CD4-positive, alpha-beta T cell treated with Interleukin-15 for 4 hours (primary cell): ENCODE measurements at regions not wholly inside any gene's neighbourhood (a gene's known extent, or its start where the extent isn't known, plus 50 kb on each side); places are given as distances from the start of the nearest gene placed in this dataset.

Experiments used
- DNase-seq: peaks from one replicate; pipeline ENCODE4 v3.0.0-alpha.2; 2020; ENCODE audit warnings: low spot score

DNA sequence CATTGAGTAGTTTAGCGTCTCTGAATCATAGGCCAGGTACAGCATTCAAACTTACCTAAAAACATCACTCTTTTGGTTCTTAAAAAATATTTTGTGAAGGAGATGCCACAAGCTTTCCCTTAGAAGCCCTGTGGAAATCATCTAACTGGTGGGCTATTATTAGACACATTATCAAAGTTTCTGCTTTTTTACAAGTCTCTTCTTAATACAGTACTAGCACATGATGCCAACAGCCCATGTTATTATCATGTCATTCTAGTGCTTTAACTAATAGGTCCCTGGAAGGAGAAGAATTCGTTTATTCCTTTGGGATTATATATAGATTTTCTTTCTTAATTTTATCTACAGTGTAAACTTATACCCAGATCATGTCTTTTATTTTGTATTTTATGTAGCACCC, 146.0 kb upstream of the PTPRK start:
- no peak for DNase-seq

DNA sequence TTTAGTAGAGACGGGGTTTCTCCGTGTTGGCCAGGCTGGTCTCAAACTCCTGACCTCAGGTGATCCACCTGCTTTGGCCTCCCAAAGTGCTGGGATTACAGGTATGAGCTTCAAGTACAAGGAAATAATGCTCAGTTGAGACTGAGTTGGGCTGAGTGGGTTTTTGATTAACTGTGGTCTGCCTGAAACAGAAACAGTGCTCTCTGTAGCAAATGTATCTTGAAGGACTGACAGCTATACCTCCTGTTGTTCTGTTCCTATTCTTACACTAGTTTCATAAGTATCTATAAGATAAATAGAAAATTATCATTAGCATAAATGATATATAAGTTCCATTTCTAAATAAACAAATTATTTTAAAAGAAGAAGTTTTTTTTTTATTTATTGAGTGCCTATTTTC, 142.8 kb upstream of the PTPRK start:
- DNase-seq: no peak

DNA sequence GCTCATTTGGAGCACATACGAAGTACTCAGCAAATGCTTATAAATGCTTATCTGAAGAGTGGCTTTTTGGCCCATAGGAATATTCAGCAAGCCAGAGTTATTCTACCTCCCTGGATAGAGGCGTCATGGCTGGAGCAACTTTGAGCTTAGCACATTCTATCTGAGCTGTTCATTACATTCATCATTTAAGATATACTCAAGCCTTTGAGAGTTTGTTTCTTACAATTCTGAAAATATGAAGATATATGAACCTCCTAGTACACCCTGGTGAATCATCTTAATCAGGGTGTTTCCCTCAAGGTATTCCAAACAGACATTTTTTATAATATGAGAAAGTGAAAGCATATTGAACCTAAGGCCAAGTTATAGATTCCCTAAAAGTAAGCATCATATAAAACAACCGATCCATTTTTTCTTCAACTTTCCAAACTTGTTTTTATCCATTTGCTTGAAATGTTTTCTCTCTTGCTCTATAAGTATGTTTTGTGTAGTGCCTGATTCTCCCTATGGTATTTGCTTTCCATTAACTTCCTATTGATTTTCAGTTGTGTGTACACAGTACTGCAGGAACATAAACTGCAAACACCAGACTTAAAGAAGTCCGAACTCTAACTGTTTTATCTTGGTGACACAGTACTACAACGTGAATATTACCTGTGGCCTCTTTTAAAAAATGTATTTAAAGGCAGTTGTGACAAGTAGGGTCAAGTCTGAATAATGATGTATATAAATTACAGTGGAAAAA, 139.7 kb upstream of the PTPRK start:
- DNase-seq: no peak

- DNase-seq: no peak
Measured at GRCh38 chr6:128659276-128659675, 138.9 kb upstream of the PTPRK start.

DNA sequence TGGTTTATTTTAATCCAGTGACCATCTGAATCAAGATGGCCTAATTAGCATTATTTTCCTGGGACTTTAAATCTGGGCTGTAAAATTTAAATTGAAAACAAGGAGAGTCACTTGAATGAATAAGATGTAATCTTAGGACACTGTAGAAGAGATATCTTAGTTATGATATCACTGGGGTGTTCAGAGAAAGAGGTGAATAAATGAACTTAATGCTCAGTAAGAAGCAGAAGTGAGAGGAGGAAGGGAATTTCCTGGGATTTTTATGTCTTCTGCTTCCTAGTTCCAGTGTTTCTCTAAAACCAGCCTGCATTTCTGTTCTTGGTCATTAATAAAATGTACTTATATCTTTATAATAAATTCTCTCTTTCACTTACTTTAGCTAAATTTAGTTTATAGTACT, 136.8 kb upstream of the PTPRK start:
- DNase-seq: no peak

DNA sequence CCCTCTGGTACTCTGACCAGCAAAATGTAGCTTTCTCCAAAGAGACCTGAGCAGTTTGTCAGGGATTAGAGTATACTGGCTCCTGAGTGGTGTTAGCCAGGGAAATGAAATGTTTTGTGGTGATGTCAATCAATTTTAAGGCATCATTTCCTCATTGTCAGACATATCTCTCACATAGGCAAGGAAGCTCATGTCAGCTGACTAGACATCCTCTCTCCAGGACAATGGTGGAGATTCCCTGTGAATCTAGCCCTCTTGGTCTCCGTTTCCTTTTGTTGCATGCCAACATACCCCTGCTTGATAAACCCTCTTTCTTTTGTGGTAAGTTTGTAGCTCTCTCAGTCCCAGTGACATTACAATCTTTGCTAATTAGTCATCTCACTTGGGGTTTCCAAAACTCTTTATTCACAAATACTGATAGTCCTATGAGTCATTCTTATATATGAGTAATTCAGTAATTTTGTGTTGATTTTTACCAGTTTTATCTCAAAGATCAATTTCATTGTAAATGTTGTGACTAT, 135.6 kb upstream of the PTPRK start:
- no peak for DNase-seq

DNA sequence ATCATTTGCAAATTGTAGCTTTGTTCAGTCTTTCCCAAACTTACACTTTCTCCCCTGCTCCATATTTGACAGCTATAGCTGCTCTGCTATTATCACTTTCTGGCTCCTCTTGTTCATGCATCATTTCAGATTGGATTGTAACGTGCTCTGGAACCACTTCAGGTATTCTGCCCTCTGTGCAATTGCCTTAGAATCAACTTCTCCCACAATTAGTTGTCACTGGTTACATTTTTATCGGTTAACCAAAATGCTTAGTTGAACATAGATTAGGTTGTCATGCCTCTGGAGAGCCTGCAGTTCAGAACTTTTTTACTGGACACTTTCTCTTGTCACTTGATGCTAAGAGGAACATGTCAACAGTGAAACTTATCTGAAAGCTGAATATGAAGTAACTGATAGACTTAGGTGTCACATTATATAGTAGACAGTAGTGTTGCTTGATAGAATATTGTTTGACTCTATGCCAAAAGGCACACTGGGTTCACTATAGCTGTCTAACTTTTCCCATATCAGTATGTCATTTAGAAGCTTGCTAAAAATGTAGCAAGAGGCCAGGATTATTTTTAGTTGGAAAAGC, 127.7 kb upstream of the PTPRK start:
- no peak for DNase-seq

- no peak for DNase-seq
Measured at GRCh38 chr6:128642132-128642531, 121.7 kb upstream of the PTPRK start.

GRCh38 chr6:128641703-128642102, 121.3 kb upstream of the PTPRK start:
- no peak for DNase-seq

DNA sequence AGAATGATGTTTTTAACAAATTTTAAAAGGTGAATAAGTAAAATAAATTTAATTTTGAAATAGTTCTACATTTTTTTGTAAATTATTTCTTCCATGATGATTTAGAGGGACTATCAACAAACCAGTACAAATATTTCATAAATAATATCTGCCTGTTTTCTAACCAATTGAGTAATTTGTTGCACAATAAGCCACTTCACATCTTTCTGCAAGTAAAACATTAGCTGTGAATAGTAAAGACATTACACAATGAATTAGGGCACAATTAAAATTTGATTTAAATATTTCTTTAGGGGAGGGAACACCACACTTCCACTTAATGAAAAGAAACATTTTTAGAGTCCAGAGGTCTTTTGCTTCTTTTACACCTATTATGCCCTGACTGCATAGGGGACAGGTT, 118.4 kb upstream of the PTPRK start:
- DNase-seq: no peak

- no peak for DNase-seq
Measured at GRCh38 chr6:128635219-128635618, 114.8 kb upstream of the PTPRK start.

DNA sequence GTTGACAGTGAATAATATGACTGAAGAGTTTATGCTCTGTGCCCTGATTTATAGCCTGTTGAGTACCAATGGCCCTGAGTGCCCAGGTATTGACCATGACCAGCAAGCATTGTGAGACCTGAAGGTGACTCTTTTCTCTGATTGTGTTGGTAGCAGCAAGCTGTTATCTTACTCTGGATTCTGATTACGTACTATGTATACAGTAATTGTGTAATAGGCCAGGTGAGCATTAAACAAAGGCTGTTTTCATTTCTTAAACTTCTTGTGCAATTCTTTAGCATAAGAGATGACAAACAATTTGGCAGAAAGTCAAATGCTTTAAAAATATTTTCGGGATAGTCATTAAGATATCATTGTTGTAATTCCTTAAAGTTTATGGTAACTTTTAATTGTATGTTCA, 111.7 kb upstream of the PTPRK start:
- no peak for DNase-seq

DNA sequence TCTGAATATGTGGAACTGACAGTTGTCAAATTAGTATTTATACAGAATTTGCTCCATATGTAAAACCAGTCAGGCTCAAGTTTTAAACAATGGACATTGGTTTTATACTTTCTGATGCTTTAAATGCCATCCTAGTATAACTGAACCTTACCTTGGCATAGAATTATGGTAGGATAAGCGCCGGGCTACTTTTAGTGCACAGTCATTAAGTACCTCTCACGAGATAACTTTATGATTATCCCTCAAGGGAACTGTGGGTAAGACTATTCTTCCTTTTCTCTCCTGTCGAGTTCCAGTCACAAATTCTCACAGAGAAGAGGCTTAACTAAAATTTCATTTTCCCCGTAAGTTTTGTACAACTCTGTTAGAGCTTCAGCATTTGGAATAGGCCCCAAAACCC, 110.6 kb upstream of the PTPRK start:
- no peak for DNase-seq

- DNase-seq: no peak
Measured at GRCh38 chr6:128630213-128630612, 109.8 kb upstream of the PTPRK start.

DNA sequence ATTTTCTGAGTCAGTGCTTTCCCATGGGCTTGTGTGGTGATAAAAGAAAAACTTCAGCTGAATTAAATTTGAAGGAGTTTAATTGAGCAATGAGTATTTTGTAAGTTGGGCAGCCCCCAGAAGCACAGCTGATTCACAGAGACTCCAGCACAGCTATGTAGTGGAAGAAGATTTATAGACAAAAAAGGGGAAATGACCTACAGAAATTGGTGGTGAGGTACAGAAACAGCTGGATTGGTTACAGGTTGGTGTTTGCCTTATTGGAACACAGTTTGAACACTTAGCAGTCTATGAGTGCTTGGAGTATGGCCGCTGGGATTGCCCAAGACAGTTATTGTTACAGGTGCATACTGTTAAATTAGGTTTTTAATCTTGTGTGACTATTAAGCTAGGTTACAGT, 96.9 kb upstream of the PTPRK start:
- no peak for DNase-seq

DNA sequence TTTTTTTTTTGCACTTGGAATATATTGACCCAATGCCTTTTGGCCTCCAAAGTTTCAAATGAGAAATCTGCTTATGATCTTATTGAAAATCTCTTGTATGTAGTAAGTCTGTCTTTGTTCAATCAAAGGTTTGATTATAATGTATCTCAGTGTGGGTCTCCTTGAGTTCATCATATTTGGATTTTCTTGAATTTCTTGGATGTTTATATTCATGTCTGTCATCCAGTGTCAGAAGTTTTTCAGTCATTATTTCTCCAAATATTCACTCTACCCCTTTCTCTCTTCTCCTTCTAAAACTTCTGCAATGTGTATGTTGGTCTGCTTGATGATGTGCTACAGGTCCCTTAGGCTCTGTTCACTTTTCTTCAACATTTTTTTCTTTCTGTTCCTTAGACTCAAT, 95.9 kb upstream of the PTPRK start:
- no peak for DNase-seq

DNA sequence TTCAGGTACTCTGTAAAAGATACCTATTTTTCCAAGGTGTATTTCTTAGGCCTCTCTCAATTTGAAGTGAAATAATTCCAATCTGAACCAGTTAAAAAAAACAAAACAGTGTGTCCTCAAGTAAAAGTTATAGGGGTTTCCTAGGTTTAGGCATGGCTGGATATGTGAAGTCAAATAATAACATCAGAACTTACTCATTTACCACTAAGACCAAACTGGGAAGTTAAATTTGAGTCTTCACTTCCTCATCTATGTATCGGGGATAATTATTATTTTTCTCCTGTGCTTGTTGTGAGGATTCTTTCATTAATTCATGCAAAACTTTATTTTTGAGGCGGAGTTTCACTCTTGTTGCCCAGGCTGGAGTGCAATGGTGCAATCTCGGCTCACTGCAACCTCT, 86.2 kb upstream of the PTPRK start:
- no peak for DNase-seq

DNA sequence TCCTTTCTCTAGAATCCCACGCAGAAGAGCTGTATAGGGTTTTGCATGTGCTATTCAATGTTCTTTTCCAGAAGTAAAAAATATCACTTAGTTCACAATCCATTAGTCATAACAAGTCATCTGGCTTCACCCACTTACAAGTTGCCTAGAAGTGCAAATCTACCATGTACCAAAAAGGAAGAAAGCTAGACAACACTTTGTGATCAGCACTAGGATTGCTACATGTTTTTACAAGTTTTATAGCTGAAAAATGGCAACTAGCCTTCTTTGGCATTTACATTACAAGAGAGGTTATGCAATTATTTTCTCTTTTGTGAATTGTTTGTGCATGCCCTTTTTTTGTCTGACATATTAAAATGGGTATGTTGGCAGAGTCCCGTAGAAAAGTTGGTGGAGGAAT, 85.6 kb upstream of the PTPRK start:
- no peak for DNase-seq

DNA sequence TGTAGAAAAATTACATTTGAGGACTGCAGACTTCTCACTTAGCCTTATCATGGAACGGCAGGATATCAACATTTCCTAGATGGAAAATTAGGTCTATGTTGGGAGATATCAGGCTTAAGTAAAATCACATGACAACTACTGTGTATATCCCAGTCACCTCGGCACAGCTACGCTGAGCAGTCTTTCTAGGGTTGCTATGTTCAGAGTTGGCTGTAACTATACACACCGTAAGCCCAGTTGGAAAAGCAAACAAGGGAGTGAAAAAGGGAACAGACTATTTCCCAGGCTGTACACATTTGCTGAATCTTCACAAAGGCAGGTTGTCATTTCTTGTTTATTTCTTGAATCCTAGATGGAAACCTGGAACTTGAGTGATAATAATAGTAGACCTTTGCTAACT, 80.7 kb upstream of the PTPRK start:
- no peak for DNase-seq

DNA sequence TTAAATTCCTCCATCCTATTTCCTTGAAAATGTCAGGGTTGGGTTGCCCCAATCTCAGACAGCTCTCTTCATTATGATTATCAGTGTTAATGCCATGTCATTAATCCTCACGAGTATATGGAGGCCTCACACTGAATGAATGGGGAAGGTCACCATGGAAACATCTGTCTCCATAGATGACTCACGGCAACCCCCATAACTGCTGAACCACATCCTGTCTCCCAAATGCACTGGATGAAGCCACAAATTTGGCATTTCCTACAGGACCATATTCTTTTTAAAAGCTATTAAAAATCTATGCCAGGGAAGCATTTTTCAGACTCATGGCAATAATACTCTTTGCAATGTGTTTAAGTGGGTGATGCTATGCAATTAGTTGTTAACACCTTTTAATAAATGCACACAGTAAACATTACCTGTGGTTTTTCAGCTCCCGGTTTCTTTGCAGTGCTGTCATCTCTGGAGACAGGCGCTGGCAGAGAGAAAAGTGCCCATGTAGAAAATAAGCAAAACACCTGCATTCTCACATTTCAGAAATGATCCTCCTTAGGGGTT, 80.1 kb upstream of the PTPRK start:
- no peak for DNase-seq

DNA sequence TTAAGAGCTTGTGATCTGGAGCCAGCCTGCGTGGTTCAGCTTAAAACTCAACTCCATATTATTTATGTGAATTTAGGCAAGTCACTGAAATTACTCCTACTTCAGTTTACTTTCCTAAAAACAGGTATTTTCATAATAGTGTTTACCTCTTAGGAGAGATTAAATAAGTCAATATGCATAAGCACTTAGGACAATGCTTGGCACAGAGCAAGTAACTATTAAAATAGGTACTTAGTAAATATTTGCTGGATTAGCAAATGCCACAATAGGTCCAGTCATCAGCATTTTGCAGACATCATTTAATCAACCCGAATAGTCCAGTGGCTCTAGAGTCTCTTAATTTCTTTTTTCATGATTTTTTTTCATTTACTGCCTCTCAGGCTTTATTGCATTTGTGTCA, 78.6 kb upstream of the PTPRK start:
- no peak for DNase-seq

DNA sequence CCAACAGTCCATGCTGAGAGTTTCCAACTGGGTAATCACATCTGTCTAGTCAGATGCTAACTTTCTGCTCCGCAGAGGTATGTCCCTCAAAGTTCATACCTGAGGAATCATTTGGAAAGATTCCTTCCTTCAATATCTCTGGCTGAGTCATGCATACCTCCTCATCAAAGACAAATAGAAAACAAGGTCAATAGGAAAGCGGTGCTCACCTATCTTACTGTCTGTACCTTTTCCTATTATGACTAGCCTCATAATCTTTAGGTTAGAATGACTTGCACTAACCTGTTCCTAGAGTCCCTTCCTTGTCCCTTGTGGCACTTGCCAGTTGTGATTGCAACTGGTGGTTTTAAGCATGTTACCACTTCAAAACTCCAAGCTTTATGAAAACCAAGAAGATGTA, 78.2 kb upstream of the PTPRK start:
- no peak for DNase-seq

GRCh38 chr6:128597956-128598355, 77.6 kb upstream of the PTPRK start:
- no peak for DNase-seq

DNA sequence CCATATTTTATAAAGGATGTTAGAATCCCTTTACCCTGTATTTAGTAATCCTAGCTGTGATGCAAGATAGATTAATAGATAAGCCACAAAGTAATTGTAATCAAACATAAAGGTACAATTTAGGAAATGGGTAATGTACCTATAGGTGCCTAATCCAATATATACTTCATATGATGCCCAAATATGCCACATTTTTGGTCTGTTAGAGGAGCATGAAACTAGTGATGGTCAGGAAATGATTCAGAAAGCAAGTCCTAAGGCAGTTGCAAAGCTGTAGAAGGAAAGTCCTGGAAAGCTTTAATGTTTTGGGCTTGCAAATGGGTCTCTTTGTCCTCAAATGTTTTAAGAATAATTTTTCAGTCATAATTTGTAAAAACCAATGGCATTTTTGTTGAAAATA, 76.6 kb upstream of the PTPRK start:
- DNase-seq: no peak
